GM18508 (cell line): ENCODE measurements at regions not wholly inside any gene's neighbourhood (a gene's known extent, or its start where the extent isn't known, plus 50 kb on each side); places are given as distances from the start of the nearest gene placed in this dataset.

Experiments
- ATAC-seq: cut with Tn5 transposase; IDR thresholded peaks from one replicate; pipeline ENCODE4 v1.9.1; 2021; ENCODE audit warnings: moderate number of reproducible peaks; ENCODE audit not compliant: insufficient read depth, unreplicated experiment

- no peak for ATAC-seq
Observed at GRCh38 chr14:39859314-39859713, 427.1 kb upstream of the FBXO33 start.

- ATAC-seq, result no peak
Observed at GRCh38 chr14:39857376-39858055, 425.3 kb upstream of the FBXO33 start.

- no peak for ATAC-seq
Observed at GRCh38 chr14:39853441-39853840, 421.2 kb upstream of the FBXO33 start.

GRCh38 chr14:39851202-39851601 is 419.0 kb upstream of the FBXO33 start:
- ATAC-seq, result no peak

GRCh38 chr14:39847852-39848251 is 415.6 kb upstream of the FBXO33 start:
- no peak for ATAC-seq

GRCh38 chr14:39847194-39847593 is 415.0 kb upstream of the FBXO33 start:
- ATAC-seq, result no peak

GRCh38 chr14:39843881-39844280 is 411.6 kb upstream of the FBXO33 start:
- no peak for ATAC-seq

GRCh38 chr14:39841088-39841487 is 408.9 kb upstream of the FBXO33 start:
- ATAC-seq, result peak; percentile 61

- ATAC-seq, result peak; percentile 99
Observed at GRCh38 chr14:39827901-39828655, 395.8 kb upstream of the FBXO33 start.

GRCh38 chr14:39812532-39813320 is 380.5 kb upstream of the FBXO33 start:
- ATAC-seq, result no peak

- no peak for ATAC-seq
Observed at GRCh38 chr14:39807271-39807670, 375.0 kb upstream of the FBXO33 start.

- ATAC-seq, result no peak
Observed at GRCh38 chr14:39784461-39784860, 352.2 kb upstream of the FBXO33 start.

GRCh38 chr14:39781466-39781865 is 349.2 kb upstream of the FBXO33 start:
- no peak for ATAC-seq

- ATAC-seq, result no peak
Observed at GRCh38 chr14:39773387-39774126, 341.3 kb upstream of the FBXO33 start.

- ATAC-seq, result no peak
Observed at GRCh38 chr14:39772627-39773026, 340.4 kb upstream of the FBXO33 start.

GRCh38 chr14:39768589-39768988 is 336.4 kb upstream of the FBXO33 start:
- ATAC-seq, result peak; percentile 70

GRCh38 chr14:39766397-39767000 is 334.3 kb upstream of the FBXO33 start:
- ATAC-seq, result no peak

GRCh38 chr14:39765676-39766075 is 333.4 kb upstream of the FBXO33 start:
- ATAC-seq, result no peak

- peak; percentile 18 for ATAC-seq
Observed at GRCh38 chr14:39763402-39763890, 331.2 kb upstream of the FBXO33 start.
